Ecto neural progenitor cell (in vitro differentiated cells): ENCODE measurements at regions not wholly inside any gene's neighbourhood (a gene's known extent, or its start where the extent isn't known, plus 50 kb on each side); places are given as distances from the start of the nearest gene placed in this dataset.
"Not testable (repeated sequence)": the region's sequence is repeated elsewhere in the genome, so short reads cannot be mapped to it uniquely, and the experiment has no call there.

ENCODE experiments used
- DNase-seq: peaks from one replicate; pipeline ENCODE4 v3.0.0-alpha.2; 2018; ENCODE audit warnings: low spot score

DNA sequence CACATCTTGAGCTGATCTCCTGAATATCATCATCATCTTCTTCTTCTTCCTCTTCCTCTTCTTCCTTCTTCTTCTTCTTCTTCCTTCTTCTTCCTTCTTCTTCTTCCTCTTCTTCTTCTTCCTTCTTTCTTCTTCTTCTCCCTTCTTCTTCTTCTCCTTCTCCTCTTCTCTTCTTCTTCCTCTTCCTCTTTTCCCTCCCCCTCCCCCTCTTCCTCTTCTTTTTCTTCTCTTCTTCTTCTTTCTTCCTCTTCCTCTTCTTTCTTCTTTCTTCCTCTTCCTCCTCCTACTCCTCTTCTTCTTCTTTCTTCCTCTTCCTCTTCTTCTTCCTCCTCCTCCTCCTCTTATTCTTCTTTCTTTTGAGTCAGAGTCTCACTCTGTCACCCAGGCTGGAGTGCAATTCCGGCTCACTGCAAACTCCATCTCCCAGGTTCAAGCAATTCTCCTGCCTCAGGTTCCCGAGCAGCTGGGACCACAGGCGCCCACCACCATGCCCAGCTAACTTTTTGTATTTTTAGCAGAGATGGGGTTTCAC lies 197.9 kb upstream of the NANOGP8 start:
- no peak for DNase-seq

DNA sequence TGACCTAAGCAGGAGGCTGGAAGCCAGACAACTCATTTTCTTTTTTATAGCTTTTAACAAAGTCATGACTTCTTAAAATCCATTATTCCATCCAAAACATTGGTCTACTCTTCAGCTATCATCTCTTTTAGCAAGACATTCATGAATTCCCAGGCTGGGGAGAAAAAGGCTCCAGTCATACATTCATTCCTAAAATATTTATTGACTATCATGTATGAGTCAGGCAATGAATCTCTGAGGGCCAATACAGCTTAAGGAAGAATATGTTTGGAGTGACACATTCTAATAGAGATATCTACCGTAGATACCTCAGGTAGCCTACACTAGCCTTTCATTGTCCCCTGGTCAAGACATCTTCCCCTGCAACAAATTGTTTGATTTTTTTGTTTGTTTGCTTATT lies 196.4 kb upstream of the NANOGP8 start:
- DNase-seq, result no peak

DNA sequence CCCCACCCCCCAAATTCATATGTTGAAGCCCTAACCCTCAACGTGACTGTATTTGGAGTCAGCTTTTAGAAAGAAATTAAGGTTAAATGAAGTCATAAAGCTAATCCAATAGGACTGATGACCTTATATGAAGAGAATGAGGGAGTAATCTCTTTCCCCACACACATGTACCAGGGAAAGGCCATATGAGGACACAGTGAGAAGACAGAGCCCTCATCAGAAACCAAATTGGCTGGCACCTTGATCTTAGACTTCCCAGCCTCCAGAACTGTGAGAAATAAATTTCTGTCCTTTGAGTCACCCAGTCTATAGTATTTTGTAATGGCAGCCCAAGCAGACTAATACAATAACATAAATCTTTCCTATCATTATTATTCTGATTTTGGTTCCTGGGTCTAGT lies 194.7 kb upstream of the NANOGP8 start:
- DNase-seq, result no peak

DNA sequence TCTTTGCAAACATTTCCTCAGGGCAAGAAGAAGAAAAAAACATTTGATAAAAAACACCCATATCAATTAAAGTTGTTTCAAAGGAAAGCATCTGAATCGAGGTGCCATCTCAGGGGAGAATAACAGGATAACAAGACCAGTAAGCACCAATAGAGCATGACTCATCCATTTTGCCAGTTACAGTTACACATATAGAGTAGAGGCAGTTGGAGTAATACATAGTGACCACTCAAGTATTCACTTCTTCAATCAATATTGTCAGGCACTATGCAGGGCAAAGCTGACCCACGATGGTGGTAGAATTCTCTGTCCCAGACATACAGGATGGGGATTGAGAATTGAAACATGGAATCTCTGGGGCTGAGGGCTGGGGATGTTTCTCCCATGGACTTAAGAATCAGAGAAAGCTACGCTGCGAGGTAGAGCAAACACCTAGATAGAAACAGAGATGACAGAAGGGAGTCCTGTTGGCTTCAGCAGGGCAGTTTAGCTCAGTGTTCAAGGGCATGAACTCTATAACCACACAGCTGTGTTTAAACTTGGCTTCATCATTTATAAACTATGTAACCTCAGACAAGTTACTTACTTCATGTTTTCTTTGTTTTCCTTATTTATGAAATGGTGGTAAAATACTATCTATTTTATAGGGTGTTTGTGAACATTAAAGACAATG lies 186.4 kb upstream of the NANOGP8 start:
- DNase-seq, result no peak

DNA sequence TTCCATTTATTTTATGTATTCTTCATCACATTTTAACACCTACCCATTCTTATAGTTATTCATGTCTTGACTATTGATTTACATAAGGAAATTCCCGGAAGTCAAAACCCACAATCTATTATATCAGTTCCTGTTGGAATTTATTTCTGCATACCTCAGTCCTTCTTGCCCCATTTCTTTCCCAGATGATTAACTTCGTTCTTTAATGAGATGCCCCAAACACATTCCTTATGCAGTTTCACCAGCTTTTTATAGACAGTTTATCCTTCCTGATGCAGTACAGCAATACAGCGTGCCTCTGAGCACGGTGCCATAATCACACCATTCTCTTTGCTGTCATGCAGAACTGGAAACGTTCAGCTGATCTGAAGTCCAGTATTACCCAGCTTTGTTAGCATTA lies 175.8 kb upstream of the NANOGP8 start:
- DNase-seq, result no peak

DNA sequence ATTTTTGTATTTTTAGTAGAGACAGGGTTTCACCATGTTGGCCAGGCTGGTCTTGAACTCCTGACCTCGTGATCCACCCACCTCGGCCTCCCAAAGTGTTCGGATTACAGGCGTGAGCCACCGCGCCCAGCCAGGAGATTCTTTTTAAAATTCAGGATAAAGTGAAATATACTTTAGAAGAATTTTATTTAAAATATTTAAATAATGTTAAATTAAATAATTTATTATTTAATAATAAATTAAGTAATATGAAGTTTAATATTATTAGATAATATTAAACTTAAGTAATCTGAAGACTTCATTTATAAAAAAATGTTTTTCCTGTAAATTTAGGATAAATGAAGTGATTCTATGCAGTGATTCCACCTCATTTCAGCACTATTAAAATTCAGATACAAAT lies 175.2 kb upstream of the NANOGP8 start:
- DNase-seq, result not testable (repeated sequence)

DNA sequence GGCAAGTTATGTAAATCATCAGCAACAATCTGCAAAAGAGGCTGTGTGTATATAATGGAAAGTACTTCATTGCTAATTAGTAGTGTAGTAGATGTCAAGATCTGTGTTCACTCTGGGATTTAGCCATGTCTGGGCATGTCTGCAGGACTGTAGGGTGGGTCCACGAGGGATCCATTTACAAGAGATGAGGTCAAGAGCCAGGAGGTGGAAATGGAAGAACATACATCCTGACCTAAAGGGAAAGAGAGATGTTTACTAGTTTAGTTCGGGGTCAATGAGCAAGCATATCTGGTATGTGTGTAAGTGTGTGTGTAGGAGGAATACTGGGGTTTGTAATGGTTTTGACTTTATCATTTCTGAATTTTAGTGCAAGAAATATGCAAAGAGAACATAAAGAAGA lies 171.5 kb upstream of the NANOGP8 start:
- no peak for DNase-seq

DNA sequence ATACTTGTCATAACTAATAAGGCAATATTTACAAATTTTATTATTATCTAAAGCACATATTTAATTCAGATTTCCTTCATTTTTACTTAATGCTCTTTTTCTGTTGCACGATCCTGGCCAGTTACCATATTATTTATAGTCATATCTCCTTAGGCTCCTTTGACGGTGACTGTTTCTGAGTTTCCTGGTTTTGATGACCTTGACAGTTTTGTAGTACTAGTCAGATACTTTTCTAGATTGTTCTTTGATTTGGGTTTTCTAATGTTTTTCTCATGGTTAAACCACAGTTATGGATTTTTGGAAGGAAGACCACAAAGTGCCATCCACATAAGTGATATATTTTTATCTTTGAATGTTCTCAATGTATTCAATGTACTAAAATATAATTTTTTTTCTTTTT lies 171.0 kb upstream of the NANOGP8 start:
- no peak for DNase-seq

DNA sequence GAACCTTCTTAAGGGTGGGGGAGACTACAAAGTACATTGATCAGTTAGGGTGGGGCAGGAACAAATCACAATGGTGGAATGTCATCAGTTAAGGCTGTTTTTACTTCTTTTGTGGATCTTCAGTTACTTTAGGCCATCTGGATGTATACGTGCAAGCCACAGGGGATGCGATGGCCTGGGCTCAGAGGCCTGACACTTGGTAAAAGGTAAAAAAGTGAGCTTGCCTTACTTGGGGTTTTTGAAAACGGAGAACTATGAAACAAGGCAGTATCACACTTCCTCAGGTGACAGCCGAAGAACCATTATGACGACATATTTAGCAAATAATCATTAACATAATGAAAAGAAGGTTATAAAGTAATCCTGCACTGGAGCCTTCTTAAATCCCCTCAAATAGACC lies 169.8 kb upstream of the NANOGP8 start:
- DNase-seq, result not testable (repeated sequence)

DNA sequence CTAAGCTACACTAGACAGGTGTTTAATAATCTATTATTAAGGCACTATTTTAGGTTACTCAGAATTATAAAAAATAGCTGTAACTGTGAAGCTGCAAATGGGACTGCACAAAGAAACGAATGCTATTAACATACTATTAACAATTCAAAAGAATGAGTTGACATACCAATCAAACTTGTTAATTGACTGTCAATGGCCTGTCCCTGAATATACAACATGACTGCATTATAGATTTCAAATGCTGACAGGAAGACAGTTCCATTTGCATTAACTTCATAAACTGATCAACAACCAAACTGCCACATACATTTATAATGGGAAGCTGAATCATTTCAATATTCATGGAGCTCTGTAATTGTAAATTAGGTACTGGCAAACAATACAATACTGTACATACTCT lies 169.0 kb upstream of the NANOGP8 start:
- DNase-seq, result no peak

DNA sequence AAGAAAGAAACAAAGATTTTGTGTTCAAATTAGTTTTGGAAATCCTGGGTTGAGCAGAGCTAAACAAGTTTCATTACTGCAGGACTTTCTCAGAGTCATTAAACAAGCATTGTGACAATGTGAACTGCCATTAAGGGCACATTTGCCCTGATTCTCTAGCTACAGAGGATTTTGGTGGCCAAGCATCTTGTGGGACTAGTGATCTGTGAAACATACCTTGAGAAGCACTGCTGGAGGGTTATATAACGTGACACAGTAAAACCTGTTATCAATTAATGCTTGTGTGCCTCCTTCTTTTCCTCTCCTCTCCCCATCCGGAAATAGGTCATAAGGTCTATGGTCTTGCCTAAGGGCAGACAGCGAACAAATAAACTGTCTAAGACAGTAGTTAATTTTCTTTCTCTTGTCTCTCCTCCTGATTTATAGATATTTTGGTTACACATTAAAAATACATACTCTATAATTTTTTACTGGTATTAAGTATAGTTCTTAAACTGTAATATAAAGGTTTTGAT lies 167.3 kb upstream of the NANOGP8 start:
- no peak for DNase-seq

DNA sequence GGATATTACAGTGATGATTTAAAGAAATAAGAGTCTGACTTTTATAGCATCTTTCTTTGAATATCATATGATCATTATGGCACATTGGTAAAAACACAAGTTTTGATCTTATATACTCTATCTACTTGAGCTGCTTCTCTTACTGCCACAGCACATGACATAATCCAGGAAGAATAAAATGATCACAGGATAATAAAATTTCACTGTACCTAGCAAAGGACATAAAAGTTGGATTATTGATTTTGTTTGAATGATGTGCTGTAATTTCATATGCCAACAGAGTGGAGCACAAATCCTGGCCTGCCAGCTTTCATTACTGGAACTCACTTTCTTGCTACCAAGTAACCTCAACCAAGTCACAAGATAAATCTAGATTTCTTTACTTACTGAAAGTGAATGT lies 162.1 kb upstream of the NANOGP8 start:
- no peak for DNase-seq

DNA sequence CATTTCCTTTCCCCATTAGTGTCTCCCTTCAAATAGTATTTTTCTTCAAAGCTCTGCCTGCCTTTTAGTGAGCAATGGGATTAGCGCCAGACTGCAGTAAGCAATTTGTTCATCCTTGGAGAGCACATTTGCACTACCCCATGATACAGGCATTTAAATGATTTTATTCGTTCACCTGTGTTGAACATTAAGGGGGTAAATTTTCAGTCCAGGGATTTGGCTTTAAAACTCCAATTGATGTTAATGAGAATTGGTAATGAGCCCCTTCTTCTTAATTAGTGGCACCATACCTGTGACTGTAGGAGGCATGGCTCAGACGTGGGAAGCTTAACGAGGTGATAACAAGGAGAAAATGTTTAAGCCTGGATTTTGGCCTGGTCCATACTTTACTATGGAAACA lies 161.4 kb upstream of the NANOGP8 start:
- DNase-seq, result no peak

DNA sequence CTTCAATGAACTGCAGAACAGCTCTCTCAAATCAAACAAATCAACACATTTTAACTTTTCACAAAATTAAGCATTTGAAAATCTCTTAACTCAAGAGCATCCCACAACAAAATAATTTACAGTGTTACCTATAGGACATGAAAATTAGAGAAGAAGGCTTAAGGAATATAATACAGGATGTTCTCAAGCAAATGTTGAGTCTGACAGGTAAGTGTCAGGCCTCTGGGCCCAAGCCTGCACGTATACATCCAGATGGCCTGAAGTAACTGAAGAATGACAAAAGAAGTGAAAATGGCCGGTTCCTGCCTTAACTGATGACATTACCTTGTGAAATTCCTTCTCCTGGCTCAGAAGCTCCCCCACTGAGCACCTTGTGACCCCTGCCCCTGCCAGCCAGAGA lies 160.6 kb upstream of the NANOGP8 start:
- not testable (repeated sequence) for DNase-seq

DNA sequence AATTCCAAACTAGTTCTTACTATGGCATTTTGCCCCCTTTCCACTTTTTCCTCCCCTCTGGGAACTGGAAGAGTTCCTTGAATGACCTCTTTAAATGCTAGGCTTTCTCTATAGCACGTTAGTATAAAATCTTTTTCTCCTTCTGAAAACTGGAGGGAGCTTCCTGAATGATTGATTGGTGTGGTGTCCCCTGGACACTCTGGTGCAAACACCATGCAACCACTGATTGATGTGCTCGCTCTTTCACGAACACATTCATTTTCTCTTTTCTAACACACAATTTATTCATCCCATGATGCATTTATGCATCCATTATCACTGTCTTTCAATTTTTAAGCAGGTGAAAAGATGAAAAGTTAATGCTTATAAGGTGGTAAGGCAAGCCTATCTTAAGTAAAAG lies 159.1 kb upstream of the NANOGP8 start:
- DNase-seq, result no peak

DNA sequence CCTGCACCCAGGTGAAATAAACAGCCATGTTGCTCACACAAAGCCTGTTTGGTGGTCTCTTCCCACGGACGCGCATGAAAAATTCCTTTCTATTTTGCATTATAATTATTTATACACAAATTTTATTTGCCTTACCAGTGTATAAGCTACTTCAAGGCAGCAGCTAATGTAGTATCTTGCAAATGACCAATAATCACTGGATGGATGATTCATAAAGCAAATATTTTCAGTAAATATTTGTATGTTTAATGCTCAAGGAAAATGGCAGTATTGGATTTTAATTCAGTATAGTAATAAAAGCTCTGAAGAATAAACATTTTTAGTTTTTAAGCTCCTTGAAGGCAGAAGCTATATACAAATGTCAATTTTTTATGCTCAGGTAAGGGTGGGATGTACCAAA lies 158.7 kb upstream of the NANOGP8 start:
- no peak for DNase-seq

DNA sequence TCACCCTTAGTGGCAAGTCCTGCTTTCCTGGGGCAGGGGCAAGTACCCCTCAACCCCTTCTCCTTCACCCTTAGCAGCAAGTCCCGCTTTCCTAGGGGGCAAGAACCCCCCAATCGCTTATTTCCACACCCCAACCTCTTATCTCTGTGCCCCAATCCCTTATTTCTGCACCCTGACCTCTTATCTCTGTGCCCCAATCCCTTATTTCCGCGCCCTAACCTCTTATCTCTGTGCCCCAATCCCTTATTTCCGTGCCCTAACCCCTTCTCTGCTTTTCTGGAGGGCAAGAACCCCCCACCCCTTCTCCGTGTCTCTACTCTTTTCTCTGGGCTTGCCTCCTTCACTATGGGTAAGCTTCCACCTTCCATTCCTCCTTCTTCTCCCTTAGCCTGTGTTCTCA lies 154.6 kb upstream of the NANOGP8 start:
- DNase-seq, result not testable (repeated sequence)

DNA sequence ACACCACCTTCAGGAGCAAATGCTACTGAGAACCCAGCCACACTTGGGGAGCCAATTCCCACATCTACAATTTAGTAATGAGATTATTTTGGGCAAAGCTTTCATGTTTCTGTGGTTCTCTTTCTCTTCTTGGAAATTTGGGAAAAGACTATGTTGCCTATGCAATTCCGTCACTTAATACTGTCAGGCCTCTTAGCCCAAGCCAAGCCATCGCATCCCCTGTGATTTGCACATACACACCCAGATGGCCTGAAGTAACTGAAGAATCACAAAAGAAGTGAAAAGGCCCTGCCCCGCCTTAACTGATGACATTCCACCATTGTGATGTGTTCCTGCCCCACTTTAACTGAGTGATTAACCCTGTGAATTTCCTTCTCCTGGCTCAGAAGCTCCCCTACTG lies 153.4 kb upstream of the NANOGP8 start:
- not testable (repeated sequence) for DNase-seq

DNA sequence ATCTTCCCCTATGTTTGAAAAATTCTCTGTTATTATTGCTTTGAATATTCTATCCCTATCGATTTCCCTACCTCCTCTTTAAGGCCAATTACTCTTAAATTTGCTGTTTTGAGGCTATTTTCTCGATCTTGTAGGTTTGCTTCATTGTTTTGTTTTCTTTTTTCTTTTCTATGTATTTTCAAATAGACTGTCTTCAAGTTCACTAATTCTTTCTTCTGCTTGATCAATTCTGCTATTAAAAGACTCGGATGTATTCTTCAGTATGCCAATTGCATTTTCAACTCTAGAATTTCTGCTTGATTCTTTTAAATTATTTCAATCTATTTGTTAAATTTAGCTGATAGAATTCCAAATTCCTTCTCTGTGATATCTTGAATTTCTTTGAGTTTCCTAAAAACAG lies 144.0 kb upstream of the NANOGP8 start:
- no peak for DNase-seq

DNA sequence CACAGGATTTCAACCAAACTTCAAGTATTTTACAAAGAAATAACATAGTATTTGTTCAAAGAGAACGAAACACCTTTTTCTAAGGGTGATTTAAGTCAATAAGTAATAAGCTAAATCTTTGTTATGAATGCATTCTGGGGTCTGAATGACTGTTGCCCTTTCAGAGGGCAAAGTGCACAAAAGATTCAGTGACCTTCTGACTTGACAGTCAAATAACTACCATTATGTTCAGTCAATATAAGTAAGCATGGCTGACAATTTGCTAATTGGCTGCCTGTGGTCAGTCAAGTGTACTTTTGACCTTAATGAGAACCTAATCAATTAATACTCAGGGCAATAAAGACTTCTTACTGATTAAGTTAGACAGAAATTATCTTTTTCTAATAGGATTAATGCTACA lies 133.1 kb upstream of the NANOGP8 start:
- no peak for DNase-seq

DNA sequence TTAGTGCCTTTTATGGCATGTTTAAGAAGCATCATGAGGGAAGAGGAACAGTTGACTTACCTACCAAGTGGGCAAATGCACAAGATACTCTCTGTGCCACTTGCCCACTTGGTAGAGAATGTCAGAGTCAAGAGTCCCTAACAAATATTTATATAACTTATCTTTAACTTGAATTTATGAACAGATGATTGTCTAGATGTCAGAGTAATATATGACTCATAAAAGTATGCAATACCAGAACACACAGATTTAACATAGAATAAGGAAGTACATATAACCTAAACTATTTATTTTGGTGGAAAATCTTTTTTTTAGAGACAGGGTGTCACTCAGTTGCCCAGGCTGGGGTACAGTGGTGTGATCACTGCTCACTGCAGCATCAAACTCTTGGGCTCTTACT lies 130.0 kb upstream of the NANOGP8 start:
- DNase-seq, result no peak

DNA sequence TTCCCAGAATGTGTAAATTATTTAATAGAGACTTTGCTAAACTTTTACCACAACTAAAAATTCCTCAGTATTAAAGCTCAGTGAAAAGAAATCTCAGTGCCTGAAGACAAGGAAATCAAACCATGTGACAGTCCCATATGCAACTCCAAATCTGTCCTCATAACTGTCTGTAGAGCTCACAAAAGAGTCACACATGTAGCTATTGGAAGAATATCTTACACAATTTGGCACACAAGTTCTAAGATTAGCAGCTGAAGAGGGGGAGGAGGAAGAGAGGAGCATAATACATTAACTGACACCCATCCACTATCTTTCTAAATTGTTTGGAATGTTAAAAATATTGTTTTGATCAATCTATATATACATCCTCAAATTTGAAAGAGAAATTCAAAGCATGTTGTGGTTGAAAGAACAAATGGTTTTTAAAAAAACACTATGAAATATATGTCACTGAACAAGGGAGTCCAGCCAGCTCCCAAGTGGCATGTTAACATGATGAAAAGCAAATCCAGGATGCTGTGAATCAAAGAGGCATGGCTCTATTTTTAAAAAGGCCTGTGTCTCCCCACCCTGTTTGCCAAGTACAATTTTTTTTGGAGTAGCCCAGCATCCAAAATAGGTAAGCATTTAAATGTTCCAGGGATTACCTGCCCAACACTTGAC lies 126.3 kb upstream of the NANOGP8 start:
- DNase-seq, result no peak

DNA sequence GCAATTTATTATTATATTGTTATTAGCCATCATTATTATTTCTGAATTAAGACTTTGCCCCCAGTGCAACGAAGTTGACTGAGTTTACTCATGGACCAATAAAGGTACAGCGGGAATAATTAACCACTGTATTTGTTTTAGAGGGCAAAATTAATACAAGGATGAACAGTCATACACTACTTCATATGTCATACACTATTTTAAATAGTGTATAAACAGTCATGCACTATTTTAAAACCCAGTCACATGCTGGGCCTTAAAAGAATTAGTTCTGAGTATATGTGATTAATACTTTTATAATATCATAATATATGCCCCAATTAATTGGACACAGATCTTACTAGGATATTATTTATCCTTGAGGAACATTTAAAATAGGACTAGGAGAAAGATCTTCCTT lies 125.3 kb upstream of the NANOGP8 start:
- DNase-seq, result no peak

DNA sequence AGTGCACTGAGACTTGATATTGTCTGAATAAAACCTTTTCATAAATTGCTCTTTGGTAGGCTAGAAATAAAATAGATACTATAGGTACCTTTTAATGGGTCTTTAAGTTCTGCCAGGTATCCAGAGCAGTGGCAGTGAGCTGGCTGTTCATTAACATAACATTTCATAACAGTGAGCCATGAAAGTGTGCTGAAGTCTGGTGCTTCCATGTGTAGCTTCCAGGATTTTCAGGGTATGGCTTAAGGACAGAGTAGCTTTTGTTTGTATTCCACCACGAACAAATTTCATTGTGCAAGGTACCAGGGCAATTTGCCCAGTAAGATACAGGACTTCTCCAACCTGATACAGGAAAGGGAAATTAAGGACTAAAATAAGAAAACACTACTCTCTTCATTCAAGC lies 124.7 kb upstream of the NANOGP8 start:
- no peak for DNase-seq
